Skeletal muscle satellite cell (primary cell): ENCODE measurements at regions not wholly inside any gene's neighbourhood (a gene's known extent, or its start where the extent isn't known, plus 50 kb on each side); places are given as distances from the start of the nearest gene placed in this dataset.
"Not testable (repeated sequence)": the region's sequence is repeated elsewhere in the genome, so short reads cannot be mapped to it uniquely, and the experiment has no call there.

Experiments
- H3K27me3 ChIP-seq: 2 replicates; pipeline ENCODE4 v1.7.0; 2013; ENCODE audit warnings: low read length; ENCODE audit not compliant: control insufficient read depth, insufficient read depth
- H3K36me3 ChIP-seq: 2 replicates; pipeline ENCODE4 v1.7.0; 2013; ENCODE audit warnings: mild to moderate bottlenecking, control low read depth, low read length; ENCODE audit not compliant: insufficient read depth
- H3K4me1 ChIP-seq: 2 replicates; pipeline ENCODE4 v1.7.0; 2013; ENCODE audit warnings: low read length; ENCODE audit not compliant: control insufficient read depth, insufficient read depth
- H3K4me2 ChIP-seq: 2 replicates; pipeline ENCODE4 v1.7.0; 2013; ENCODE audit warnings: mild to moderate bottlenecking, low read length
- H3K4me3 ChIP-seq: 2 replicates; pipeline ENCODE4 v1.7.0; 2013; ENCODE audit warnings: low read length
- H3K9ac ChIP-seq: 2 replicates; pipeline ENCODE4 v1.7.0; 2013; ENCODE audit warnings: mild to moderate bottlenecking, low read depth, low read length, moderate library complexity
- H3K9me3 ChIP-seq: replicated peaks from 2 replicates; pipeline ENCODE4 v1.7.0; 2013; ENCODE audit warnings: mild to moderate bottlenecking, control low read depth, low read length

GRCh38 chr14:105938055-105938863 lies 411.9 kb downstream of the TMEM121 start:
- H3K9me3 ChIP-seq: peaks cover 29% of the 10 kb centered on the region

GRCh38 chr14:105938959-105939358 lies 412.6 kb downstream of the TMEM121 start:
- no peak overlapping the region for H3K4me3 ChIP-seq
- no peaks in the 10 kb centered on the region for H3K4me1 ChIP-seq
- no peak overlapping the region for H3K4me2 ChIP-seq
- H3K27me3 ChIP-seq: no peaks in the 10 kb centered on the region
- H3K9me3 ChIP-seq: peaks cover 25% of the 10 kb centered on the region
- no peak overlapping the region for H3K9ac ChIP-seq
- no peaks in the 10 kb centered on the region for H3K36me3 ChIP-seq

More at GRCh38 chr14:105938055-105938863, 411.9 kb downstream of the TMEM121 start:
- H3K4me3 ChIP-seq: no peak overlapping the region
- H3K4me2 ChIP-seq: no peak overlapping the region
- H3K36me3 ChIP-seq: no peaks in the 10 kb centered on the region
- H3K9ac ChIP-seq: no peak overlapping the region
- no peaks in the 10 kb centered on the region for H3K4me1 ChIP-seq
- no peaks in the 10 kb centered on the region for H3K27me3 ChIP-seq

DNA sequence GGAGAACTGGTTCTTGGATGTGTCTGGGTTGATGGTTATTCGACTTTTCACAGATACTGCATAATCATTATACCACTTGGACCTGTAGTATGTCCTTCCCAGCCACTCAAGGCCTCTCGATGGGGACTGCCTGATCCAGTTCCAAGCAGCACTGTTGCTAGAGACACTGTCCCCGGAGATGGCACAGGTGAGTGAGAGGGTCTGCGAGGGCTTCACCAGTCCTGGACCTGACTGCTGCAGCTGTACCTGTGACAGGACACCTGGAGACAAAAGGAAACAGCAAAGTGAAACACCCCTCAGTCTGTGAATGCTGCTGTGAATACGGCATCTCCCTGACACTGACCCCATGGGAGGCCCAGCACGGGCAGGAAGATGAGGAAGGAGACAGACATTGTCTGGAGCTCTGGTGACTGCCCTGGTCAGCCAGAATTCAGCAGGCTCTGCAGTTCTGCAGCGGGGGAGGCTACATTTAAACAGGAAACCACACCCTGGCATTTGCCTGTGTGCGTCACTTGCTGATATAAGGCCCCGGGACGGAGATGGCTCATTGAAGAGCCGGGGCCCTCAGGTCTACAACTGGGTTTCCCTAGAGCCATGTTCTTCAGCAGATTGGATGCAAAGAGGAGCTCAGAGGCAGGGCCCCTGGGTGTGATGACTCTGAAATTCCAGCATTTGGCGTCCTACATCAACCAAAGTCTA lies 413.6 kb downstream of the TMEM121 start:
- Histone ChIP-seq H3K4me1 (no peaks in the 10 kb centered on the region), H3K4me2 (no peak overlapping the region), H3K9me3 (peaks cover 23% of the 10 kb centered on the region), H3K27me3 (no peaks in the 10 kb centered on the region), H3K36me3 (no peaks in the 10 kb centered on the region), H3K9ac (no peak overlapping the region), H3K4me3 (no peak overlapping the region)

- Histone ChIP-seq H3K9ac (no peak overlapping the region), H3K4me1 (no peaks in the 10 kb centered on the region), H3K27me3 (no peaks in the 10 kb centered on the region), H3K36me3 (no peaks in the 10 kb centered on the region), H3K4me2 (no peak overlapping the region), H3K9me3 (peaks cover 17% of the 10 kb centered on the region), H3K4me3 (no peak overlapping the region)
Observed at GRCh38 chr14:105940534-105941225, 414.3 kb downstream of the TMEM121 start.

DNA sequence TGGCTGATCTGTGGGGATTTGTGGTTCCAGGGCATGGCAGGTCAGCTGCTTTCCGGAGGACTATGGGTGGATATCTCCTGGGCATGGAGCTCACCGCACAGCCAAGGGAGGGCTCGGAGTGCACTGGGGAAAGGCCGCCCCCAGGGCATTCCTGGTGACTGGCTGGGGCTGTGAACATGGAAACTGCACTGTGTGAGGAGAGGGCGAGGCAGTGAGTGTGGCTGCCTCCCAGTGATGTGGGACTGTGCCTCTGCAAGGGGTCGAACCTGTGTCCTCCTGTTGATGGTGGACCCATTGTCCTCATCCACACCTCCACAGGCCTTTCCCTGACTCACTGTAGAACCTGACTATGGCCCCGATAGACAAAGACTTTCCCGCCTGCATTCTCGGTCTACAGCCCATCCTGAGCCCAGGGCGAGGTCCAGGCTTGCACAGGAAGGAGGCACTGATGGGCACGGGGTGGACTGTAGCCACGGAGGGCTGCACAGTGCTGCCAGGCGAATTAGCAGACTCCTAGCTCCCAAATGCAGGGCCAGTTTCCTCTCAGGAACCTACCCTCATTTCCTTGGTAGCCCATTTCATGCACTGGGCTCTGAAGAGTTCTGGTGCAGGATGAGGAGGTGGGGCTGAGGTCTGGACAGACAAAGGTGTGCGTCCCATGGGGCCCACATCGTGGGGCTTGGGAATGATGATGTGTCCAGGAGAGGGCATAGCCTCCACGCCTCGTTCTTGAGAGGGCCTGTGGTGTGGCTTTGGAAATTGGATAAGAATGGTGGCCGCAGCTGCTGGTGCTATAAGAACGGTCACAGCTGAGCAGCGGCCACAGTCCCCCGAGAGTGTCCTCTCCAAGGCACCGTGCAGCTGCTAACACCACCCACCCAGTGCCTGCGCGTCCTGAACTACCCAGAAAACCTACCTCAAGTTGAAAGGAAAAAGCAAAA lies 415.1 kb downstream of the TMEM121 start:
- Histone ChIP-seq H3K4me3 (no peak overlapping the region), H3K9ac (no peak overlapping the region), H3K9me3 (peaks cover 17% of the 10 kb centered on the region), H3K4me1 (no peaks in the 10 kb centered on the region), H3K27me3 (no peaks in the 10 kb centered on the region), H3K36me3 (no peaks in the 10 kb centered on the region), H3K4me2 (no peak overlapping the region)

DNA sequence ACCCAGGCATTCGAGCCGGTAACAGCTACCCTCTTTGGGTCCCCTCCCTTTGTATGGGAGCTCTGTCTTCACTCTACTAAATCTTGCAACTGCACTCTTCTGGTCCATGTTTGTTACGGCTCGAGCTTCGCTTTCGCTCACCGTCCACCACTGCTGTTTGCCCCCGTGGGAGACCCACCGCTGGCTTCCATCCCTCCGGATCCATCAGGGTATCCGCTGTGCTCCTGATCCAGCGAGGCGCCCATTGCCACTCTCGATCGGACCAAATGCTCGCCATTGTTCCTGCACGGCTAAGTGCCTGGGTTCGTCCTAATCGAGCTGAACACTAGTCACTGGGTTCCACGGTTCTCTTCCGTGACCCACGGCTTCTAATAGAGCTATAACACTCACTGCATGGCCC lies 416.3 kb downstream of the TMEM121 start:
- peaks cover 10% of the 10 kb centered on the region for H3K9me3 ChIP-seq
- not testable (repeated sequence) for H3K4me3 ChIP-seq, H3K9ac ChIP-seq, H3K36me3 ChIP-seq, H3K4me1 ChIP-seq, H3K4me2 ChIP-seq, H3K27me3 ChIP-seq

DNA sequence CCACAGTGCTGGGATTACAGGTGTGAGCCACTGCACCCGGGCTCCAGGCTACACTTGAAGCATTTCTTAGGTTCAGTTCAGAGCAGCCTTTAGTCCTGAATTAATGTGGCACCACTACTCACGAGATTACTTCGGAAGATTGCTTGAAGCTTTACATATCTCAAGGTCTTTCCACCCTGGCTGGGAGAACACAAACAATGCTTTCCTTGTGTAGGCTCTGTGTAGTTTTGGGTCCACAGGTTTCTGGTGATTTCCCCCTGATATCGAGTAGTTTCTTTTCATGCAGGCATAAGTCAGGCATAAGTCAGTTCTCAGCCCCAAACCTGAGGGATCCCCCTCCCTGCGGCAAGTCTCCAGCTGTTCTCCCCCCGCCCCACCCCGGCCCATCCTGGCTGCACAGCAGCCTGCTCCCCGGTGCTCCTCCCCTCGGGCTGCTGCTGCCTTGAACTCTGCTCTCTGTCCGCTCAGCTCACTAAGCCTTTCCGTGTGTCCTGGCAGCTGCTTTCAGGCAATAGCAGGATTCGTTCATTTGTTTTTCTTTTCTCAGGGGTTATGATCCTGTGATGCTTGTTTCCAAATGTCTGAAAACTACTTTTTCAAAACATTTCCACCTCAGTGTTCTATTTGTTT lies 417.7 kb downstream of the TMEM121 start:
- Histone ChIP-seq H3K27me3 (no peaks in the 10 kb centered on the region), H3K4me1 (no peaks in the 10 kb centered on the region), H3K9ac (no peak overlapping the region), H3K4me3 (no peak overlapping the region), H3K9me3 (peaks cover 8% of the 10 kb centered on the region), H3K4me2 (no peak overlapping the region), H3K36me3 (no peaks in the 10 kb centered on the region)

DNA sequence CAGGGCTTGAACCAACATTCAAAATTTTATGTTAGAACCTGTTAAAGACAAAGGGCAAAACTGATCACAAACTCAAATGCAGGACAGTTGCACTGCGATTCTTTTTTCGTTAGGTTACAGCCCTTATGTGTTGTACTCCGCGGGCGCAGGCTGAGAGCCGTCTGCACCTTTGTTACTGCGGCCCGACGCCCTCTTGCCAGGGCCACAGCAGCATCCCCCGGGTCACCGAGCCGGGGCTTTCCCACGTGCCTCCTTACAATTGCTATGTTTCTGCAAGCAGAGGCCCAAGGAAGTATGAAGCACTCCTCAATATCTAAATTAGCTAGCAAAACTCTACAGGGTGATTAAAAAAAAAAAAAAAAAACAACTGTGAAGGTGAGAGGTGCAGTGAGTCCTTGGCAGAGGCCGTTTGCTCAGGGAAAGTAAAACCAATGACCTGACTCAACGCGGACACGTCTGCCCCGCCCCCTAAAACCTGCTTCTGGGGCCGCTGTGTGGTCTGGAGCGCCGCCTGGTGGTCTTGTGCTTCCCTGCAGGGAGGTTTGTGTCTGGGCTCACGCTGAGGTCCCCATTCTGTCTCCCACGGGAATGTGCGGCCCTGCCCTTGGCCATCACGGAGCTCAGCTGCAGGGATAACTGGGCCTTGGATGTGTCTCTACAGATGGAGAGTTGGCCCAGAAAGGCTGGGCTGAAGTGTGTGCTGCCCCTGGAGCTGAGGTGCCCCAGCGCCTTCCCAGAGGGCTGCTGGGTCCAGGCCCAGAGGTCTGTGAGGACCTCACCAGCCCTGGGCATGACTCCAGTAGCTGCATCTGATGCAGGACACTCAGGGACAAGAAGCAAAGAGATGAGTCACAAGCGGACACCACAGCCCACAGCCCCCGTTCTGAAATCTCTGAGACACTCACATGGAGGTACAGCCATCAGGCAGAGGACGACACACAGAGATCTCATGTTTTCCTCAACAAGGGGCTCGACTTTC lies 418.5 kb downstream of the TMEM121 start:
- Histone ChIP-seq H3K4me2 (no peak overlapping the region), H3K9me3 (peaks cover 8% of the 10 kb centered on the region), H3K4me3 (no peak overlapping the region), H3K9ac (no peak overlapping the region), H3K4me1 (no peaks in the 10 kb centered on the region), H3K36me3 (no peaks in the 10 kb centered on the region), H3K27me3 (no peaks in the 10 kb centered on the region)

DNA sequence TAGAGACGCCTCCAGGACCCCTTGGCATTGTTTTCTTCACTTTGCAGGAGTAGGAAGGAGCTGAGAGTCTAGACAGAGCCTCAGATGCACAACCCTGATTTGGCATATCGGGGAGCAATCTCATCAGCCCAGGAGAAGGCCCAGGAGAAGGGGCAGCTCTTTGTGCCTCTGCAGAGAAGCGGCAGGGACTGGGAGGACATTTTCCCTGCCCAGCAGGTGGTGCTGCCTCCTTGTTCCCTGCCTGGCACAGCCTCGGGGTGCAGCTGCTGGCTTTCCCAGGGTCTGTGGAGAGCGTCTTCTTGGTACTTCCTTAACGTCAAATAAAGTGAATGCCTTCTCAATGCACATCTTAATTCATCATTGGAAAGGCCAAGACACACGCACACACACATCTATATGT lies 419.5 kb downstream of the TMEM121 start:
- Histone ChIP-seq H3K4me1 (no peaks in the 10 kb centered on the region), H3K27me3 (no peaks in the 10 kb centered on the region), H3K9me3 (peaks cover 7% of the 10 kb centered on the region), H3K9ac (no peak overlapping the region), H3K4me3 (no peak overlapping the region), H3K36me3 (no peaks in the 10 kb centered on the region), H3K4me2 (no peak overlapping the region)

DNA sequence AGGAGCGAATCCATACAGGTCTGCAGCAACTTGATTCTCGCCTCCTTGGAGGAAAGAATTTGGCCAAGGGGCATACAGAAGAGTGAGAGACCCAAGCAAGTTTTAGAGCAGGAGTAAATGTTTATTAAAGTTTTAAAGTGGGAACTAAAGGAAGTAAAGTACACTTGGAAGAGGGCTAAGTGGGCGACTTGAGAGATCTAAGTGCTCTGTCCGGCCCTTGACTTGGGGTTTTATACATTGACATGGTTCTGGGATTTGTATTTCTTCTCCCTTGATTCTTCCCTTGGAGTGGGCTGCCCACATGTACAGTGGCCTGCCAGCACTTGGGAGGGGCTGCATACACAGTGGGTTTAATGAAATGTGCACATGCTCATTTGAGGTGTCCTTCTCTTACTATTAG lies 421.2 kb downstream of the TMEM121 start:
- no peak overlapping the region for H3K4me2 ChIP-seq
- no peaks in the 10 kb centered on the region for H3K4me1 ChIP-seq
- no peaks in the 10 kb centered on the region for H3K9me3 ChIP-seq
- H3K4me3 ChIP-seq: no peak overlapping the region
- H3K27me3 ChIP-seq: no peaks in the 10 kb centered on the region
- no peaks in the 10 kb centered on the region for H3K36me3 ChIP-seq
- H3K9ac ChIP-seq: no peak overlapping the region
